ENCODE measurements at regions not wholly inside any gene's neighbourhood (a gene's known extent, or its start where the extent isn't known, plus 50 kb on each side); places are given as distances from the start of the nearest gene placed in this dataset.

GRCh38 chr16:59179446-59180082 lies 445.4 kb upstream of the GOT2 start:
- no peak for DNase-seq

GRCh38 chr16:59173408-59173831 lies 439.3 kb upstream of the GOT2 start:
- DNase-seq: no peak

GRCh38 chr16:59170099-59170712 lies 436.1 kb upstream of the GOT2 start:
- no peak for DNase-seq

GRCh38 chr16:59169168-59169567 lies 435.1 kb upstream of the GOT2 start:
- no peak for DNase-seq

GRCh38 chr16:59168461-59169114 lies 434.5 kb upstream of the GOT2 start:
- no peak for DNase-seq

- no peak for DNase-seq
These were observed 430.3 kb upstream of the GOT2 start for GRCh38 chr16:59164461-59164860.

GRCh38 chr16:59163371-59164055 lies 429.4 kb upstream of the GOT2 start:
- DNase-seq: no peak

- no peak for DNase-seq
These were observed 427.6 kb upstream of the GOT2 start for GRCh38 chr16:59161679-59162078.

GRCh38 chr16:59154295-59154694 lies 420.2 kb upstream of the GOT2 start:
- no peak for DNase-seq

- DNase-seq: no peak
These were observed 414.6 kb upstream of the GOT2 start for GRCh38 chr16:59148769-59149155.

- DNase-seq: no peak
These were observed 414.1 kb upstream of the GOT2 start for GRCh38 chr16:59148056-59148768.

GRCh38 chr16:59146140-59146539 lies 412.0 kb upstream of the GOT2 start:
- DNase-seq: no peak

- DNase-seq: no peak
These were observed 410.7 kb upstream of the GOT2 start for GRCh38 chr16:59144841-59145240.

GRCh38 chr16:59144326-59144725 lies 410.2 kb upstream of the GOT2 start:
- DNase-seq: no peak

GRCh38 chr16:59126486-59126885 lies 392.4 kb upstream of the GOT2 start:
- no peak for DNase-seq

GRCh38 chr16:59124056-59124455 lies 389.9 kb upstream of the GOT2 start:
- DNase-seq: no peak

GRCh38 chr16:59123479-59123878 lies 389.4 kb upstream of the GOT2 start:
- DNase-seq: no peak

GRCh38 chr16:59122262-59122537 lies 388.1 kb upstream of the GOT2 start:
- no peak for DNase-seq

GRCh38 chr16:59121411-59122261 lies 387.5 kb upstream of the GOT2 start:
- DNase-seq: no peak

- DNase-seq: no peak
These were observed 382.6 kb upstream of the GOT2 start for GRCh38 chr16:59116744-59117143.

- no peak for DNase-seq
These were observed 380.7 kb upstream of the GOT2 start for GRCh38 chr16:59114790-59115189.

GRCh38 chr16:59113004-59113670 lies 379.0 kb upstream of the GOT2 start:
- no peak for DNase-seq

Data from NCI-H748 treated with DMSO at 0.1 percent for 48 hours (cell line).